Pons (tissue), 1 donor: ENCODE measurements at regions not wholly inside any gene's neighbourhood (a gene's known extent, or its start where the extent isn't known, plus 50 kb on each side); places are given as distances from the start of the nearest gene placed in this dataset.
"Not testable (repeated sequence)": the region's sequence is repeated elsewhere in the genome, so short reads cannot be mapped to it uniquely, and the experiment has no call there.

Source experiments
- DNase-seq: peaks from one replicate; pipeline ENCODE4 v3.0.0-alpha.2; 2016; ENCODE audit warnings: low spot score

DNA sequence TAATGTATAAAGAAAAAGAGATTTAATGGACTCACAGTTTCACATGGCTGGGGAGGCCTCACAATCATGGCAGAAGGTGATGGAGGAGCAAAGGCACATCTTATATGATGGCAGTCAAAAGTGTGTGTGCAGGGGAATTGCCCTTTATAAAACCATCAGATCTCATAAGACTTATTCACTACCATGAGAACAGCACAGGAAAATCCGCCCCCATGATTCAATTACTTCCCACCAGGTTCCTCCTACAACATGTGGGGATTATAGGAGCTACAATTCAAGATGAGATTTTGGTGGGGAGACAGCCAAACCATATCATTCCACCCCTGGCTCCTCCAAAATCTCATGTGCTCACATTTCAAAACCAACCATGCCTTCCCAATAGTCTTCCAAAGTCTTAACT is 82.5 kb upstream of the ANKRD1 start:
- DNase-seq: not testable (repeated sequence)

DNA sequence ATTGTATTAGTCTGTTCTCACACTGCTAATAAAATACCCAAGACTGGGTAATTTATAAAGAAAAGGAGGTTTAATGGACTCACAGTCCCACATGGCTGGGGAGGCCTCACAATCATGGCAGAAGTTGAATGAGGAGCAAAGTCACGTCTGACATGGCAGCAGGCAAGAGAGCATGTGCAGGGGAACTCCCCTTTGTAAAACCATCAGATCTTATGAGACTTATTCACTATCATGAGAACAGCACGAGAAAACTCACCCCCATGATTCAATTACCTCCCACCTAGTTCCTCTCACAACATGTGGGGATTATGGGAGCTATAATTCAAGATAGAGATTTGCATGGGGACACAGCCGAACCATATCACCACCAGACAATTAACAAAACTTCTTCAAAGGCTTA is 84.4 kb upstream of the ANKRD1 start:
- not testable (repeated sequence) for DNase-seq

DNA sequence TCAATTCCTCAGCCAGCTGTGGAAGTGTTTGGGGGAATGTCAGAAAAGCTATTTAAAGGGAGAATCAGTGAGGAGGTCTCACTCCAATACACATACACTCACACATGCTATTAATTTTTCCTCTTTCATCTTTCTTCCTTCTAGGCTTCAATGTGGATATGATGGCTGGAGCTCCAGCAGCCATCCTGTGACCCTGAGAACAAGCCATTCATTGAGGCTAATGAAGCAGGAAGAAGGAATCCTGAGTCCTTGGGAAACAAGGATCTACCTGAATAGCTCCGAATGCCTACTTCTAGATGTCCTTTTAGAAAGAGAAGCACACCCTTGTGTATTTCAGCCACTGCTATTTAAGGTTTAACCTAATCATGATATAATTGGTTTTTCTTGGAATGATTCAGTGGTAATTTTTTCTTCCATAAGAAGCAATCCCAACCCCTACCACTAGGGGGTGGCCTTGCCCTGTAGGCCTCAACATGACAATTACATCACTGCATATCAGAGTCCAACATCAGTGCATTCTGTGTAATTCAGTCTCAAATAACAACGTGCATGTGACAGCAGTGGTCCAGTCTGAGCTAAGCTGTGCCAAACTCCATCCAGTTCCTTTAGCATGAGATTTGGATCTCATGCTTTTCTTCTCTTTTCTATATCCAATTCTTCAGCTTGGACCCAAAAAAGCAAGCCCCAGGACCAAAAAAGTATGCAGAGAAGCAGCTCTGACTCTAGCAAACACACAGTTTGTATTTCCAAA is 85.3 kb upstream of the ANKRD1 start:
- peak; percentile 97 for DNase-seq

DNA sequence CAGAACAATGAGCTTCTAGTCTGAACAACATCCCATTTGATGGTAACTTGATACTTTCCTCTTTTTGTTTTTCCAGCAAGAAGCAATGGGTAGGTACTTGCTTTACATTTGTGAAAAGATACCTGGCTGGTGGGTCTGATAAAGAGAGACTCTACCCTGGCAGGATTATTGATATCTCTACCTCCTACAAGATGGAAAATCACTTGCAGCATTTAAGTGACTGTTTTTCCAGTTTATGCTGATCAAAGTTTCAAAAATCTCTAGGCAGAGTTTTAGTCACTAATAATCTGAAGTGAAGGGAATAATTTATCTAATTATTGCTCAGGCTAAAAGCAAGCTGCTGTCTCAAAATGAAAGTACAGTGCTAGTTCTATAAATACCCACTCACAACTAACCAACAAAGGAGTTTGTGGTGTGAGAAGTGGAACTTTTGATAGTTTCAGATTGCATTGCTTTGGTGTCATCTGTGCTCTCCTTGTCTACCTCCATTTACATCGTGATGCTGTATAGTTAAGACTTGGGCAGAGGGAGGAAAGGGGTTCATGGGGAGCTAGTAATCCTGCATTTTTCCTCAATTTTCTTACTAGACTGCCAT is 86.0 kb upstream of the ANKRD1 start:
- DNase-seq: peak; percentile 74

DNA sequence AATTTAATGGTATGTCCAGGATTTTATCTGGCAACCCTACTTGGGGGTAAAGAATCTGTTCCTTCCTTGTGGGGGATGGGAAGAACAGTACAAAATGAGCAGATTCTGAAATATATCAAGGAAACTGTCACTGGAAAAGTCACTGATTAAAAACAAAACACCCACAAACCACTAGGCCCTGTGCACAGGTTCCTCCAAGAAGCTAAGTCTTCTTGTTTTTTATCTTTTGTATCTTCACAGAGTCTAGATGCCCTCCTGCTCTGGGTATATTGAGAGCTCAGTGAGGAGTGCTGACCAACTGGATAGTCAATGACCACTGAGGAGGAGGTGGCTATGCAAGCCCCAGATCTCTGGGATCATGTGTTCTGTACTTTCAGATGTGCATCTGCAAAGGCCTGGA is 86.8 kb upstream of the ANKRD1 start:
- DNase-seq: no peak

DNA sequence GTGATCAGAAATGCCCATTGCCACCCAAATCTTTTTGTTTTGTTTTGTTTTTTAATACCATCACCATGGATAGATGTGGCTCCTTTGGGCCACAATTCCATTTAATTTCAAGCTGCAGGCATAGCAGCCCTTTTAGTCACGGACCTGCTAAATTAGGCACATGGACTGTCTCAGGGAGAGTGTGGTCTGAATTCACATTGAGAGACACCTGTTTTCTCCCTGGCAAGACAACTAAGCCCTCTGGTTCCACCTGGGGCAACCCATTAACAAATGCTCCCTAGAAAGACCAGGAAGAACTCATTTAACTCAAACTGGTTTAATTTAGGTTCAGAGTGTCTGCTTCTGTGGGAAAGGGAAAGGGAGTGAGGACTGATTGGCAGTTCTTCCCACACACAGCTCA is 88.2 kb upstream of the ANKRD1 start:
- DNase-seq: no peak

DNA sequence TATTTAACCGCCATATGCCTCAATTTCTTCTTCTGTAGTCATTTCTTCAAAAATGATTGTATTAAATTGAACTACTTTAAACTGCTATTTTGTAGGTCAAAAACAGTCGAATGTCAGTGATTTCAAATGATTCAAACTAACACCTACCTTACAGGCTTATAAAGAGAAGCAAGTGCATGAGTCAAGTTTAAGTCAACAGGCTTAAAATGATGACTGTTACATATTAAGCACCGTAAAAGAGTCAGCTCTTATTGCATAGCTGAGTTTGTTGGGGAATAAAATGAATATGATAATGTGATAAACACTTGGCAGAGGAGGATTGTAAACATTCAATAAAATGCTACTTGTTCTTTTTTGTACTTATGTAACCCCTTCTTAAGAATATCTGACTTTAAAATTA is 90.1 kb upstream of the ANKRD1 start:
- DNase-seq: no peak

DNA sequence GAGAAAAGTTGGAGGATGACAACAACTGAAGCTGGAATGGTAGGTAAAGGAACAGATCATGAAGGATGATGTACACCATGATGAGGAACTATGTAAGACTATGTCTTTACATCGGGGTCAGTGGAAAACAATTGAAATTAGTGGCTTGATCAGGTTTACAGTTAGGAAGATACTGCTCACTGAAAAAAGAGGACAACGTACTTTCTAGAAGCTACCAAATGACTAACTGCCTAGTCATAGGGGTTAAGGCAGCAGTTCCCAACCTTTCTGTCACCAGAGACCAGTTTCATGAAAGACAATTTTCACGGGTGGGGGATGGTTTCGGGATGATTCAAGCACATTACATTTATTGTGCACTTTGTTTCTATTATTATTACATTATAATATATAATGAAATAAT is 91.6 kb upstream of the ANKRD1 start:
- DNase-seq: no peak

DNA sequence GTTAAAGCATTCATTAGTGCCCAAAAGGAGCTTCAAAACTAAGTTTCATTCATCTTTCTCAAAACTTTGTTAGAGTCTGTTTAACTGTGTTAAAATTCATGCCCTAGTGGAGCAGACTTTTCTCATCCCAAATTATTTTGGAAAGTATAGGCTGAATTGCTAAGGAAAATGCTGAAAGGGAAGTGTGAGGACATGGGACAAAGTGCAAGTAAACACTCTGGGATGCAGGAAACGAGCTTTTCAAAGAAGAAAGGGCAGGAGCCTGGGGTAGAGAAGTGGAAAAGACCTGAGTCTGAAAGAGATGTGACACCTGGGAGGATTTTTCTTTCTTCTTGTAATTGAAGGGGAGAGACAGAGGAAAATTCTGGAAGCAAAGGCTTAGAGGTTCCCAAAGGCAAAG is 93.1 kb upstream of the ANKRD1 start:
- no peak for DNase-seq

DNA sequence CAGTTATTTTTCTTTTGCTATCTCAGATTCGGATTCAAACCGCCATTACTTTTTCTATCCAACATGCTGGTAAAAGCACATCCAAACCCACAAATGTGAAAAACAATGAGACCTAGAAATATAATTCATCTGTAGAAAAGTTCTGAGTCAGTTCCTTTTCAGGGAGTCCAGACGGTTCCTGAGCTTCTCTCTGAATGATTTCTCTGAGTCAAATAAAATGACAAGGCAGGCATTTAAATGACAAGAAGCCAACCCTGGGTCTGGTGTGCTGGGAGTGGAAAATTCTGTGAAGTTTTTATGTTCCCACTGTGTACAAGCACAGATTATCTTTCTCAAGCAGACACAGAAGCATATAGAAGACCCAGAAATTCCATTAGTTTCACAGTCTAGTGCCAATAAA is 96.3 kb upstream of the ANKRD1 start:
- DNase-seq: peak; percentile 66

DNA sequence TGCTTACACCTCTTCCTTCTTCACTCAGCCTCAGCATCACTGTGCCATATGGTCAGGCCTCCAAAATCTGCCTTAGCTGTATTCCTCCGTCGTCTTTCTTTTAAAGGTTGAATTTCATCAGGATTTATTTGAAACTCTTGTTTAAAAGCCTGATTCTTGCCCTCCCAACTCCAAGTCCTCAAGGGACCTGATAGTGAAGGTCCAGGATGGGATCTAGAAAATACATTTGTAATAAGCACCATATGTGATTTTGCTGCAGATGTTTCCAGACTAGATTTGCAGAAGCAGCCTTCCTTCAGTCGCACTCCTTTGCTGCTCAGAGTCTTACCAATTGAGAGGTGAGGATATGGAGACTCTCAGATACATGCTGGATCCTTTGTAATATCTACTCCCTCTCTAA is 101.0 kb upstream of the ANKRD1 start:
- no peak for DNase-seq

DNA sequence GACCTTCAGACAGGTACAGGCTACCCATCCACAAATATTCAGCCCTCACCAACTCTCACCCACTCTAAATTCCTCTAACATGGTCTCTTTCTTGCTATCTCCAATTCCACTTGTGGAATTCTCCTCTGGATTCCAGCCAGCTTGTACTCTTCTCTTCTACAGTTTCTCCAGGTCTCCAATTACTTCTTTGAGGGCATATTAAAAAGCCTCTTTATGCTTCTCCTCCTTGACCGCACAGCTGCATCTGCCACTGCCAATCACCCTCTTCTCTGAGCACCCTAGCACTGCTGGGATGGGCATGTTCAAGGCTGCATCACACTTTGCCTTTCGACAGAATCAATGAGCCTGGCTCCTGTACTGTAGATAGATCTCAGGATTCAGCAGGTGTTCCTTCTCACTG is 101.5 kb upstream of the ANKRD1 start:
- peak; percentile 53 for DNase-seq

DNA sequence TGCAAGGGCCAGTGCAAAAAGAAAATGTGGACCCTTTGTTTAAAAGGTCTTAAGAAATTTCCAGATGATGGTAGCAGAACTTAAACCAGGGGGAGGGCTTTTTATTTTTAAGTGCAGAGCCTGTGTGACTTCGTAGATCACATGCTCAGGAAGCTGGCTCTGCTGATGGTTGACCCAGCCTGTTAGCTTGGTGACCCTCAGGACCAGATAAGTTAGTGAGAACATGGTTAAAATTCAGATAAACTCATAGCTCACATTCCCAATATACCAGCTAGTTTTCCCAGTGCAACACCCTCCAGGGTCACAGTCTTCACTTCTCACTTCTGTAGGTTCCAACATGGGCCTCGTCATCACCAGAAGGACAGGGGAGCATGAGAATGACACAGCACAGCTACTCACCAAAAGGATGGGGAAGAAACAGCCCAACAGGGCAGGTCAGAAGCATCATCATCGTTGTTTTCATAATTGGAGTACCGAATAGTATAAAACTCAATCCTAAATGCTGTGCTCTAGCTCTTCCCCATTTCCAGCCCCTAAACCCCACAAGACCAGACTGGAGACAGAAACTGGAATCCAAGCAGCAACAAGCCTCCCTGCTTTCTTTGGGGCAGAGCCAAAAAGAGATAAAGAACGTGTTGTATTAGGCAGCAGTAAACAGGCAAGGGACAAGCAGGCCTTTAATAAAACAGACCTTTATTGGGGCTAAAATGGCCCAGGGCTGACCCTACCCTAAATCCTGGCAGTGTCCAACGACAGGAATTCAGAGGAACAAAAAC is 102.2 kb upstream of the ANKRD1 start:
- DNase-seq: peak; percentile 98

DNA sequence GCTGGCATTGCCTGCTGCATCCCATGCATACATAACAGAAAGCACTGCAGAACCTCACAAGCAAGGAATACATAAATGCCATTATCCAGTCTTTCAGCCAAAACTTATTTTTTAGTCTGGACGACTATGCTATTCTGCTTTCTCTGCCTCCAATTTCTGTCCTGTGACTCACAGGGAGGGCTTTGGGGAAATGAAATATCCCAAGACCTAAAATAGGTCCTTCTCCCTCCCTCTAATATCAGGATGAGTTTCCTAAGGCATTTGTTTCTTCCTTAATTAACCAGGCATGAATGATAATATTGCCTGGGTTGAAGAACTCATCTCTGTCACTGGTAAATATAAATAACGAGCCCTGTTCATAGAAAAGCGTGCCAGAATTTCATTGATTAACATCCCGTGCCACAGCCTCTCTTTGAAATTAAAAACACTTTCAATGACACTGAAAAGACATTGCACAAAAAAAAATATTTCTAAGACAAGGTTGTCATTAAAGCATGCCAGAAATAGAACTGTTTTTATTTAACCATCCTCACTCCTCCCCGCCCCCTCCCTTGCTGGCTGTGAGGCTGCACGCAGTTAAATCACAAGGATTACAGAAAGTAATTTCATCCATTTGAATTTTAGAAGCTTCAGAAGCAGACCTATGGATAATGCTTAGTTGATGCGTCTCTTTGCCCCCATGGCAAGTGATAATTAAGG is 103.0 kb upstream of the ANKRD1 start:
- peak; percentile 58 for DNase-seq

DNA sequence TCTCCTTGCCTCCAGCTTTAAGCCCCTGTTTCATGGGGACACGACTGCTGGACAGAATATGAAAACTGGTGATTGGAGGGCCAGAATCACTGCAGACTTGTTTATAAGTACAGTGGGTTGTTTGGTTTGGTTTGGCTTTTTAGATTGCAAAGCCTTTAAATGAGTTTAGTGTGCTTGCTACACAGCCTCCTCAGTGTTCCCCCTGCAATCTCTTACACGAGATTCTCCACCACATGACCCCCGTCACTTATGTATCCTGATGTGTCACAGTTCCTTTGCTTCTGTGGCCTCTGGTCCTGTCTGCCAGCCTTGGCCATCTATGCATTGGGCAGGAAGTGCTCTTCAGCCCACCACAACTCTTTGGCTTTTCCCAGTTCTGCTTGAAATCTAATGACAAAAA is 103.7 kb upstream of the ANKRD1 start:
- DNase-seq: no peak

DNA sequence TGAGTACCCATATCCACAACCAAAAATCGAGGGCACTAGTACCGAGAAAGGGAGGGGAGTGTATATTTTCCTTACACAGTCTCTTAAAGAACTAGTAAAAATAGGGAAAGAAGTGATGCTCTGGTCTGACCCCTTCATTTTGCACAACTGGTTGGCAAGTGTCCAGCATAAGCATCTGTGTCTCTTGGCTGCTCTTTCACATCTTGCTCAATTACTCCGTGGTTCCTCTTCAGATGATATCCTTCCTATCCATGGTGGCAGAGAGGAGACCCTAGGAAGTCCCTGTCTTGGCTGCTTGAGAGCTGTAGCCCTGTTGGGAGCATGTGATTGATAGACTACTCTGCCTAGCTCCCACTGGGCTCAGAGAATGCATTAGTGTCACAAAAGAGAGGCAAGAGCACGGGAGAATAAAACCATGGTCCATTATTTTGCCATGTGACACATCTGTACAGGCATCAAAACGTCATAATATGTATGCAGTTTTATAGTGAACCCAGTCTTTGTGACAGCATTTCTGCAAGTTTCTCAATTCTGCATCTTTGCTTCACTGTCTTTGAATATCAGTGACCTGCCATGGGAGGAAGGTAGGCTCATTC is 111.8 kb upstream of the ANKRD1 start:
- peak; percentile 56 for DNase-seq

DNA sequence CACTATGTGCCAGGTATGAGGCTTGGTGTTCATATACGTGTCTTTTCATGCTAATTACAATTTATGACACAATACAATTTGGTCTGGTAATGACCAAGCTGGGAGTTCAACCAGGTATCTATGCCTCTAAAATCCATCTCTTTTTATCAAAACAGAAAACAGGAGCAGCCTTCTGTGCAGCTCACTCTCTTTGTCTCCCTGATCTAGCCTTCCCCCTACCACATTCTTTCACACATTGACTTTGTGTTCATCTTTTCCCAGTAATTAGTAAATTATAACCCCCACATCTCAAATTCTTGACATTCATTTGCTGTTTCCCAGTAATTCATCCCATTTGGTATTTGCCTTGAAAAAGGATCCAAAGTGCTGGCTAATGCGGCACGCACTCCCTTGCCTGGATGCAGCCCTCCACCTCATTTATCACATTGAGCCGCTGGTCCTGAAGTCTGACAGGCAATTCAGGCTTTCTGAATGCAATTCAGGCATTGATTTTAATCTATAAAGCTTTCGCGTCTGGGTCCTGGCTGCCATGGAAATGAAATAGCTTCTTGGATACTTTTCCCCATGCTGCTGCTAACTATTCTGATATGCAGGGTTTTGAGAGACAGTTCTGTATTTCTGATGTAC is 112.5 kb upstream of the ANKRD1 start:
- DNase-seq: no peak

DNA sequence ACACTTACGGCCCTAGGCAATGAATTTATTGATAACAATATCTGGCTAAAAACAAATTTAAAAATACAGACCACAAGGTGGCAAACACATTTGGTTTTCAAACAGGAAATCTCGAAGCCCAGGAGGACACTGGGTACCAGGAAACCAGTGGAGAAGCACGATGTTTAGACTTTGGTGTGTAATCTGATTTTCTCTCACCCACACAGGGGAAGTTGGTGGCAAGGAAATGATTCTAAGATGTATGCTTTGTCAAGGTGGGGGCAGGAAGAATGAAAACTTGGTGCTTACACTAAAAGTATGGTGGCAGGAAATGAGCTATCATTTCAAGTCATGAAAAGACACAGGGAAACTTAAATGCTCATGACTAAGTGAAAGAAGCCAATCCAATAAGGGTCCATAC is 113.2 kb upstream of the ANKRD1 start:
- no peak for DNase-seq

DNA sequence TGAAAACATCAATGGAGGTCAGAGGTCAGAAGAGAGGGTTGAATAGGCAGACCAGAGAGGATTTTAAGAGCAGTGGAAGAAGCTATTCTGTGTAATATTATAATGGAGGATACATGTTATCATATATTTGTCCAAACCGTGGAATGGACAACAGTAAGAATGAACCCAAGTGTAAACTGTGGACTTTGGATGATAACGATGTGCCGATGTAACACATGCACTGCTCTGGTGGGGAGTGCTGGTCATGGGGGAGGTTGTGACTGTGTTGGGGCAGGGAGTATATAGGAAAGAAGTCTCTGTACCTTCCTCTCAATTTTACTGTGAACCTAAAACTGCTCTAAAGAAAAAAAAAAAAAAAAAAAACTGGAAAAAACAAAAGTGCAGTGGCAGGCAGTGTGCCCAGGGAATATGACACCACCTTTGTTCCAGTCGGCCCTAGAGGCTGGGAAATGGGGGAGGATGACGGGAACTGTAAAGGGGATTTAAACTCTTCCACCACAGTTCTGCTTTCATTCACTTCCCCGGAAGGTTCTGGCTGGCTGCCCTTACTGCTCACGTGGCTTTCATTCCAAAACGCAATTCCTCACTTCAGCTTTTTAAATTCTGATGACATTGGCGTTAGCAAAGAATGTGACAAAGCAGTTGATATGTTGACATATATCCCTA is 113.7 kb upstream of the ANKRD1 start:
- DNase-seq: peak; percentile 76

DNA sequence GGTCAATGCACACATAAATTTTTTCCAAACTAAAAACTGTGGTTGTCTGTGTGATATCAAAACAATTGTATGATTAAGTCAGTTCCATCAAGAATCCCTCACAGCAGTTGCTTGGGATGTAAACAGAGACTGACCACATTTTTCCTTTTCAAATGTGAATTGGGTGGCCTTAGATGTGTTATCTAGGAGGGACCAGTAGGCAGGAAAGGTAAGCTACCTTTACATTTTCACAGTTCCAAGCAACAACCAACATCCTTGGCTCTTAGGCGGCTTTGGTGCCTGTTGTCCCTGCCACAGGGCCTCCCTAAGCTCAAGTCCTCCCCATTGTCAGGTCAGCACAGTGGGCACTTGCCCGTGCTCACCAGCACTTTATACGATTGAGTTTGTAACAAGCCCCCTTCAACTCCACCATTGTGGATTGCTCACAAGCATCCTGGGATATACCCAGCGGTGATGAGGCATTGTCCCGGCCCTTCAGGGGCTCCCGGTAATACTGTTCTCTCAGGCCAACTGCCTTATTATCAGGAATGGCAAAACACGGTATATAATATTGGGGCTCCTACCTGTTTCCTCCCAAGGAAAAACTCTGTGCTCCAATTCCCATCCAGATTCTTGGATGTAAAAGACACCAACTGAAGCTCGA is 114.9 kb upstream of the ANKRD1 start:
- no peak for DNase-seq
